ENCODE measurements at regions not wholly inside any gene's neighbourhood (a gene's known extent, or its start where the extent isn't known, plus 50 kb on each side); places are given as distances from the start of the nearest gene placed in this dataset.

- TF ChIP-seq POLR2A (IDR thresholded peaks at IDR 0.05): no peak
- TF ChIP-seq, protein P1, sequence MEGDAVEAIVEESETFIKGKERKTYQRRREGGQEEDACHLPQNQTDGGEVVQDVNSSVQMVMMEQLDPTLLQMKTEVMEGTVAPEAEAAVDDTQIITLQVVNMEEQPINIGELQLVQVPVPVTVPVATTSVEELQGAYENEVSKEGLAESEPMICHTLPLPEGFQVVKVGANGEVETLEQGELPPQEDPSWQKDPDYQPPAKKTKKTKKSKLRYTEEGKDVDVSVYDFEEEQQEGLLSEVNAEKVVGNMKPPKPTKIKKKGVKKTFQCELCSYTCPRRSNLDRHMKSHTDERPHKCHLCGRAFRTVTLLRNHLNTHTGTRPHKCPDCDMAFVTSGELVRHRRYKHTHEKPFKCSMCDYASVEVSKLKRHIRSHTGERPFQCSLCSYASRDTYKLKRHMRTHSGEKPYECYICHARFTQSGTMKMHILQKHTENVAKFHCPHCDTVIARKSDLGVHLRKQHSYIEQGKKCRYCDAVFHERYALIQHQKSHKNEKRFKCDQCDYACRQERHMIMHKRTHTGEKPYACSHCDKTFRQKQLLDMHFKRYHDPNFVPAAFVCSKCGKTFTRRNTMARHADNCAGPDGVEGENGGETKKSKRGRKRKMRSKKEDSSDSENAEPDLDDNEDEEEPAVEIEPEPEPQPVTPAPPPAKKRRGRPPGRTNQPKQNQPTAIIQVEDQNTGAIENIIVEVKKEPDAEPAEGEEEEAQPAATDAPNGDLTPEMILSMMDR (IDR thresholded peaks at IDR 0.05): no peak
- no peak for TF ChIP-seq POLR2AphosphoS5 (IDR thresholded peaks at IDR 0.05)
Observed at GRCh38 chr2:144146876-144147275, 373.0 kb downstream of the ZEB2 start.

Measured in upper lobe of left lung (tissue), 4 donors.